Pancreas (tissue), 10 donors: ENCODE measurements at regions not wholly inside any gene's neighbourhood (a gene's known extent, or its start where the extent isn't known, plus 50 kb on each side); places are given as distances from the start of the nearest gene placed in this dataset.

Experiments used
- ATAC-seq, 4 donors: fragments of 200-7000 bp; cut with Tn5 transposase; one replicate each; pipeline versions ENCODE4 v1.8.0 to v1.9.1; 2020; ENCODE audit warnings: mild to moderate bottlenecking in 4 of 4, moderate library complexity in 4 of 4
- DNase-seq, 6 donors: peaks; one replicate each; pipeline ENCODE4 v3.0.0-alpha.2; 2020
- FAIRE-seq: peaks from 2 replicates; lab custom pipeline; 2012; peaks lifted over from hg19 to GRCh38; lab: Jason Lieb, UNC
- H3K27ac ChIP-seq, 4 donors: fragments of 200-600 bp; sonication (generic); 1 replicate in 3 of 4; 2 replicates in 1 of 4; pipeline versions ENCODE4 v1.5.0 to v1.8.0; 2020
- H3K27me3 ChIP-seq, 4 donors: fragments of 200-600 bp; one replicate each; pipeline ENCODE4 v1.8.0; 2021
- H3K36me3 ChIP-seq, 3 donors: fragments of 200-600 bp; sonication (generic) in 1 of 3; one replicate each; pipeline versions ENCODE4 v1.5.0 to v1.8.0; 2020 to 2021
- H3K4me1 ChIP-seq, 3 donors: fragments of 200-600 bp; one replicate each; pipeline ENCODE4 v1.8.0; 2021
- H3K4me3 ChIP-seq, 4 donors: fragments of 200-600 bp; sonication (generic) in 2 of 4; one replicate each; pipeline versions ENCODE4 v1.5.0 to v1.8.0; 2020 to 2021
- H3K9me3 ChIP-seq, 4 donors: fragments of 200-600 bp; one replicate each; pipeline ENCODE4 v1.8.0; 2021
- WGBS, 2 donors: extraction: QIAGEN DNeasy Blood & Tissue Kit; methylation state at CpG; one replicate each; pipeline ENCODE4 v1.1.7; 2013; 5-methylcytosine and 5-hydroxymethylcytosine counted together
- intact Hi-C, 3 donors: fragments of 100-400 bp; cut with DNase I; formaldehyde crosslinking; loops; one replicate each; pipeline versions ENCODE4 v1.11.1 to v1.14.2; 2022
- TF ChIP-seq, protein P1 (sequence below), 4 donors: fragments of 200-600 bp; sonication (generic) in 3 of 4; IDR thresholded peaks; one replicate each; pipeline versions ENCODE4 v1.5.0 to v1.8.0; 2021; ENCODE audit warnings: antibody characterized with exemption in 4 of 4
- donor health status: healthy with polysubstance abuse.
- donor health status: DM: no; HTN: no; CAD: no; lungs with moderate emphysema.
- donor health status: DM: no; HTN: no; CAD: no.
- donor health status: control.
- donor health status: control.
- donor health status: Bipolar disorder and iron deficiency.
- donor health status: DM: yes; HTN: yes; CAD: no.
- donor health status: DM: no; HTN: no; CAD: no.
- donor health status: DM: no; HTN: no; CAD: no.
- donor health status: DM: yes; HTN: yes; CAD: no.

DNA sequence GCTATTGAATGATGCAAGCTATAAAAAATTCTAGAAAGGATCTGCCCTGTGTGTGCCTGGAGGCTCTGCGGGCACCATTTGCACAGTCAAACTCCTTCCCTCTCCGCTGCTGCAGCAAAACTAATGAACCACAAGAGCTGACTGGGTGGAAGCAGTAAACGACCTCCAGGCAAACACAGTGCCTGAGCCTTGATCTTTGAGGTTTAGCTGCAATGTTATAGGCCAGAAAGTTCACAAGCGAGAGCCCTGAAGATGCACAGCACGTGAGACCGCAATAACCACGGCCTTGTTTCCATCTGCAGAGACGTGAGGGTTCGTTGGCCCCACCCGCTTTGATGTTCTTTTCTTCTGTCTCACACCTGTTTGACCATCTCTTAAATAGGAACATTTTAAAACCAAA is 69.2 kb upstream of the S1PR3 start:
- WGBS, 2 donors = 79 to 84% methylated on average over 10 of the region's 10 CpGs
- TF ChIP-seq, protein P1, sequence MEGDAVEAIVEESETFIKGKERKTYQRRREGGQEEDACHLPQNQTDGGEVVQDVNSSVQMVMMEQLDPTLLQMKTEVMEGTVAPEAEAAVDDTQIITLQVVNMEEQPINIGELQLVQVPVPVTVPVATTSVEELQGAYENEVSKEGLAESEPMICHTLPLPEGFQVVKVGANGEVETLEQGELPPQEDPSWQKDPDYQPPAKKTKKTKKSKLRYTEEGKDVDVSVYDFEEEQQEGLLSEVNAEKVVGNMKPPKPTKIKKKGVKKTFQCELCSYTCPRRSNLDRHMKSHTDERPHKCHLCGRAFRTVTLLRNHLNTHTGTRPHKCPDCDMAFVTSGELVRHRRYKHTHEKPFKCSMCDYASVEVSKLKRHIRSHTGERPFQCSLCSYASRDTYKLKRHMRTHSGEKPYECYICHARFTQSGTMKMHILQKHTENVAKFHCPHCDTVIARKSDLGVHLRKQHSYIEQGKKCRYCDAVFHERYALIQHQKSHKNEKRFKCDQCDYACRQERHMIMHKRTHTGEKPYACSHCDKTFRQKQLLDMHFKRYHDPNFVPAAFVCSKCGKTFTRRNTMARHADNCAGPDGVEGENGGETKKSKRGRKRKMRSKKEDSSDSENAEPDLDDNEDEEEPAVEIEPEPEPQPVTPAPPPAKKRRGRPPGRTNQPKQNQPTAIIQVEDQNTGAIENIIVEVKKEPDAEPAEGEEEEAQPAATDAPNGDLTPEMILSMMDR (IDR thresholded peaks at IDR 0.05) = no peak
- ATAC-seq = no peak

DNA sequence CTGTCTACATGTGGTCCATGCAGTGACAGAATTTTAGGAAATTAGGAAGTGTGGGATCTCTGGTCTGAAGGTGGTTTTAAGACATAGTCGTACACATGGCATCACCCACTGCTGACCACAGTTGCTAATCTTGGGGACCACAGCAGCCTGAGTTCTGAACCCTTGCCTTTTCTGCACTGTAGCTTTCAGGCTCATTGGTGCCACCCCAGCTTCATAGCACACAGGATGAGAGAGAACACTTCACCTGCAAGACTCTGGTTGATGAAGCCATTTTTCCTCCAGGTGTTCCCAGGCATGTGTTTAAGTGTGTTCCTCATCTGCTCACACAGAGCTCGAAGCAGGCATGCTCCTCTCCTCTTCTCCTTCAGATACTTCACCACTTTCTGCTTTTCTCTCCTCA is 68.2 kb upstream of the S1PR3 start:
- FAIRE-seq = no peak
- H3K4me1 ChIP-seq = no peaks in the 10 kb centered on the region
- H3K4me3 ChIP-seq = no peak overlapping the region
- H3K27me3 ChIP-seq = no peaks in the 10 kb centered on the region
- H3K9me3 ChIP-seq = no peaks in the 10 kb centered on the region
- intact Hi-C loops = no loop called here
- no peaks in the 10 kb centered on the region for H3K36me3 ChIP-seq
- no peak for DNase-seq
- TF ChIP-seq, protein P1 (IDR thresholded peaks at IDR 0.05) = no peak
- H3K27ac ChIP-seq = no peak overlapping the region
- ATAC-seq = no peak
- 73 to 75% methylated on average over 2 of the region's 2 CpGs for WGBS, 2 donors

More for the DNA sequence above, 69.2 kb upstream of the S1PR3 start:
- intact Hi-C loops = no loop called here
- FAIRE-seq = no peak
- DNase-seq = no peak
- Histone ChIP-seq H3K27me3 (no peaks in the 10 kb centered on the region), H3K4me3 (no peak overlapping the region), H3K27ac (no peak overlapping the region), H3K36me3 (no peaks in the 10 kb centered on the region), H3K9me3 (no peaks in the 10 kb centered on the region), H3K4me1 (peaks cover 0 to 6% (median 1%) of the 10 kb centered on the region in 3 donors)

DNA sequence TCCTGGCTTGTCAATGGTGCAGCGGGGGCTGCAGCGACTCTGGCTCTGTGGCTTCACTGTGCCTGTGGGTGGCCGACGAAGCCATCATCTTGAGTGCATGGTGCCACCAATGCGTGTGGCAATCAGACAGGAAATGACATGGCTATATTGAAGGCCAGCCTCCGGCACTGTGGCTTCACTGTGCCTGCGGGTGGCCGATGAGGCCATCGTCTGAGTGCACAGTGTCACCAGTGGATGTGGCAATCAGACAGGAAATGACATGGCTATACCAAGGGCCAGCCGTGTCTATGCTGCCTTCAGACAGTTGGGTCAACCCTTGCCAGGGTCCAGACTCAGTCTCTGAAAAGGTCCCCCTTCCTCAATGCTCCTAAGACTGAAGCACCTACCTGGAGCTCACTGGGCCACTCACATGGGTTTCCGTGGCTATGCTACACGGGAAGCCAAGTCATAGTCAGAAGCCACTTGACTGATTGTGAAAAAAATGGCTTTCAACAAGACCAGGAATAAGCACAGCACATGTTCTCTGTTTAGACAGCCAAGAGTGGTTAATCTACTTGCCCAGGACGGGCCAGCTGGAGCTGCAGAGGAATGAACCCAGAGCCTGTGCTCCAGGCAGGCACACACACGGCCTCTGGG is 67.5 kb upstream of the S1PR3 start:
- intact Hi-C loops = no loop called here
- DNase-seq (no peak), ATAC-seq (peak in 2 of 4 donors; percentile 15 to 44), FAIRE-seq (no peak)
- WGBS, 2 donors = 81 to 86% methylated on average over 14 of the region's 14 CpGs
- Histone ChIP-seq H3K27ac (no peak overlapping the region), H3K4me3 (no peak overlapping the region), H3K27me3 (no peaks in the 10 kb centered on the region), H3K4me1 (no peaks in the 10 kb centered on the region), H3K36me3 (no peaks in the 10 kb centered on the region), H3K9me3 (no peaks in the 10 kb centered on the region)
- TF ChIP-seq, protein P1 (IDR thresholded peaks at IDR 0.05) = no peak

DNA sequence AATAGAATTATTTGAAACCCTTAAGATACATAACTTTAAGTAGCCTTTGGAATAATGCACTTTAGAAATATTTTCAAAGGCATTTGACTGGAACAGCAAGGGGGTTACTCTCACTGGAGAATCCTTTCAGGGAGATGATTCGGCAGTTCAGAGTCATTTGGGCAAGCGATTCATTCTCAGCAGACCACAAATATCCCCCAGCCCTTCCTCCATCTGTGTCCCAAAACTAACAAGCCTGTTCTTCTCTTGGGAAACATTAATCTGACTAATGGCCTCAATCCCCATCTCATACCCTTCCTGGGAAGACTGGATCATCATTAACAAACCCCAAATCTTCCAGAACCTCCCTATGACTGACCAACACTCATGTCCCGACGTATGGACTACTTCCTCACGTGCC is 65.8 kb upstream of the S1PR3 start:
- no peak for ATAC-seq
- intact Hi-C loops = no loop called here
- Histone ChIP-seq H3K27ac (no peak overlapping the region), H3K27me3 (no peaks in the 10 kb centered on the region), H3K9me3 (no peaks in the 10 kb centered on the region), H3K4me3 (no peak overlapping the region), H3K4me1 (no peaks in the 10 kb centered on the region), H3K36me3 (no peaks in the 10 kb centered on the region)
- TF ChIP-seq, protein P1 (IDR thresholded peaks at IDR 0.05) = no peak
- 81 to 86% methylated on average over 5 of the region's 5 CpGs for WGBS, 2 donors
- no peak for DNase-seq
- FAIRE-seq = no peak

DNA sequence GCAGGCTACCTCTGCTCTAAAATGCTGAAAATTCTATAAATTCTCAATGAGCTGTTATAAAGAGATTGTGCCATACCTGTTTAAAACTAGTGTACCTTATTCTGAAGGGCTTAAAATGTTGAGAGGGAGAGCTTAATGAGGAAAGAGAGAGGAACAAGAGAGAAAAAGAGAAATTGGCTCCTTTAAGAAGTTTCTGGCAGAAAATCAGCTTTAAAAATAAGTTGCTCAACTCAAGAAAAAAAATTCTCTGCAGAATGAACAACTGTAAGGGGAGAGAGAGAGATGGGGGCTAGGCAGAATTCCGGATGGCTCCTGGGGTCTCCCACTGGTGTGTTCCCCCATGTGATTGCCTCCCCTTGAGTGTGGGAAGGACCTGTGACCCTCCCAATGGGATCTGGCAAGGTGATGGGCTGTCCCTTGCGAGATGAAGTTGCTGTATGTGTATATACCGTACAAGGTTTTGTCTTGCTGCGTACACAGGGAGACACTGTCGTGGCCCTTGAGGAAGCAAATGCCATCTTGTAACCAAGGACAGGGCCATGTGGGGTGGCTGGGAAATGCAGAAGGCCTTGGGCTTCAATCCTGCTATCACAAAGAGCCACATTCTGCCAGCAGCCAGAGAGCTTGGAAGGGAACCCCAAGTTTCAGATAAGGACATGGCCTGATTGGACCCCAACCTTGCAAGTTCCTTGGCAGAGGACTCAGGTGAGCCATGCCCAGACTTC is 64.3 kb upstream of the S1PR3 start:
- Histone ChIP-seq H3K4me1 (no peaks in the 10 kb centered on the region), H3K9me3 (no peaks in the 10 kb centered on the region), H3K27ac (no peak overlapping the region), H3K27me3 (no peaks in the 10 kb centered on the region), H3K36me3 (no peaks in the 10 kb centered on the region), H3K4me3 (no peak overlapping the region)
- ATAC-seq (peak in 1 of 4 donors; percentile 25), FAIRE-seq (no peak), DNase-seq (no peak)
- intact Hi-C loops = no loop called here
- WGBS, 2 donors = 53 to 57% methylated on average over 5 of the region's 5 CpGs
- TF ChIP-seq, protein P1 (IDR thresholded peaks at IDR 0.05) = no peak
